PC-9 (cell line): ENCODE measurements at regions not wholly inside any gene's neighbourhood (a gene's known extent, or its start where the extent isn't known, plus 50 kb on each side); places are given as distances from the start of the nearest gene placed in this dataset.

Experiments used
- CTCF ChIP-seq: fragments of 200-600 bp; sonication (generic); conservative IDR thresholded peaks from 2 replicates; pipeline ENCODE4 v1.6.1; 2017; ENCODE audit warnings: mixed run types, antibody characterized with exemption, mild to moderate bottlenecking, moderate library complexity
- EZH2 ChIP-seq: fragments of 200-600 bp; sonication (generic); IDR thresholded peaks from 2 replicates; pipeline ENCODE4 v1.8.0; 2017; ENCODE audit warnings: antibody characterized with exemption, low read depth

GRCh38 chr5:164449460-164449859 lies 944.0 kb downstream of the MAT2B start:
- TF ChIP-seq CTCF (no peak), EZH2 (no peak)
